Keratinocyte (primary cell): ENCODE measurements at regions not wholly inside any gene's neighbourhood (a gene's known extent, or its start where the extent isn't known, plus 50 kb on each side); places are given as distances from the start of the nearest gene placed in this dataset.

Source experiments
- CTCF ChIP-seq, 3 experiments: IDR thresholded peaks in 1 of 3; conservative IDR thresholded peaks in 1 of 3; optimal IDR thresholded peaks in 1 of 3; 2 replicates in 2 of 3; 3 replicates in 1 of 3; pipeline versions ENCODE3 to v1.5.1; 2011; ENCODE audit warnings: low read length in 3 of 3, mild to moderate bottlenecking in 3 of 3, moderate library complexity in 2 of 3, control low read depth in 1 of 3, inconsistent platforms in 1 of 3; ENCODE audit not compliant: insufficient read depth in 2 of 3; ENCODE audit errors: extremely low read depth in 1 of 3
- EZH2 ChIP-seq: IDR thresholded peaks from one replicate; pipeline ENCODE4 v1.6.1; 2012; ENCODE audit warnings: inconsistent platforms, mild to moderate bottlenecking, low read length, moderate library complexity

DNA sequence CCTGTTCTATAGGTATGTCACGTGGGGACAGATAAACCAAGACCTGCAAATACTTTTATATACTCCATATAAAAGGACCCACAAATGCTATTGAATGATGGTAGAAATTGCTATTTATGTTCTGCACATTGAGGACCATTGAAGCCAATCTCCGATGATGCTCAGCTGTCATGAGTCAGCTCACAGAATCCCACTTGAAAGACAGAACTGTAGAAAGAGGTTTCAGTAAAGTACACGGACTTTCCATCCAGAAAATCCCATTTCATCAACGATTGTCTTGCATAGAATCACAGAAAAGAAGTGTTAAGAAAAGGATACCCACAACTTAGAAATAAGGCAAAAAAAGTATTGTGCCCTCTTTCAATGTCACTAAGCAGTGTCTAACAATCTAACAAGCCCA, 169.0 kb upstream of the COPS8 start:
- no peak for TF ChIP-seq CTCF (optimal IDR thresholded peaks at IDR 0.05 in 1 of 3, IDR thresholded peaks at IDR 0.05 in 1 of 3, conservative IDR thresholded peaks at IDR 0.05 in 1 of 3; ENCODE audit: extremely low read depth in 1 of 3, insufficient read depth in 2 of 3, low read length in 3 of 3)
- TF ChIP-seq EZH2 = no peak
